GM12864 (cell line): ENCODE measurements at regions not wholly inside any gene's neighbourhood (a gene's known extent, or its start where the extent isn't known, plus 50 kb on each side); places are given as distances from the start of the nearest gene placed in this dataset.
A peak's percentile ranks its signal among the peaks of the same experiment; 100 is the strongest.
"Not testable (repeated sequence)": the region's sequence is repeated elsewhere in the genome, so short reads cannot be mapped to it uniquely, and the experiment has no call there.

ENCODE experiments used
- DNase-seq: peaks from one replicate; pipeline ENCODE4 v3.0.0-alpha.2; 2011; ENCODE audit warnings: low read depth
- H3K4me3 ChIP-seq: 2 replicates; pipeline ENCODE4 v1.5.1; 2011; ENCODE audit warnings: mild to moderate bottlenecking, low read depth, low read length, control low read depth
- TF ChIP-seq, protein P1 (sequence below): IDR thresholded peaks from 2 replicates; pipeline ENCODE4 v1.5.1; 2011; ENCODE audit warnings: low read depth, mild to moderate bottlenecking, moderate library complexity, low read length, control low read depth, inconsistent platforms; ENCODE audit errors: missing control alignments

GRCh38 chr5:155699385-155699784, 627.6 kb upstream of the SGCD start:
- TF ChIP-seq, protein P1, sequence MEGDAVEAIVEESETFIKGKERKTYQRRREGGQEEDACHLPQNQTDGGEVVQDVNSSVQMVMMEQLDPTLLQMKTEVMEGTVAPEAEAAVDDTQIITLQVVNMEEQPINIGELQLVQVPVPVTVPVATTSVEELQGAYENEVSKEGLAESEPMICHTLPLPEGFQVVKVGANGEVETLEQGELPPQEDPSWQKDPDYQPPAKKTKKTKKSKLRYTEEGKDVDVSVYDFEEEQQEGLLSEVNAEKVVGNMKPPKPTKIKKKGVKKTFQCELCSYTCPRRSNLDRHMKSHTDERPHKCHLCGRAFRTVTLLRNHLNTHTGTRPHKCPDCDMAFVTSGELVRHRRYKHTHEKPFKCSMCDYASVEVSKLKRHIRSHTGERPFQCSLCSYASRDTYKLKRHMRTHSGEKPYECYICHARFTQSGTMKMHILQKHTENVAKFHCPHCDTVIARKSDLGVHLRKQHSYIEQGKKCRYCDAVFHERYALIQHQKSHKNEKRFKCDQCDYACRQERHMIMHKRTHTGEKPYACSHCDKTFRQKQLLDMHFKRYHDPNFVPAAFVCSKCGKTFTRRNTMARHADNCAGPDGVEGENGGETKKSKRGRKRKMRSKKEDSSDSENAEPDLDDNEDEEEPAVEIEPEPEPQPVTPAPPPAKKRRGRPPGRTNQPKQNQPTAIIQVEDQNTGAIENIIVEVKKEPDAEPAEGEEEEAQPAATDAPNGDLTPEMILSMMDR, result no peak
- DNase-seq, result no peak
- H3K4me3 ChIP-seq, result no peak overlapping the region

DNA sequence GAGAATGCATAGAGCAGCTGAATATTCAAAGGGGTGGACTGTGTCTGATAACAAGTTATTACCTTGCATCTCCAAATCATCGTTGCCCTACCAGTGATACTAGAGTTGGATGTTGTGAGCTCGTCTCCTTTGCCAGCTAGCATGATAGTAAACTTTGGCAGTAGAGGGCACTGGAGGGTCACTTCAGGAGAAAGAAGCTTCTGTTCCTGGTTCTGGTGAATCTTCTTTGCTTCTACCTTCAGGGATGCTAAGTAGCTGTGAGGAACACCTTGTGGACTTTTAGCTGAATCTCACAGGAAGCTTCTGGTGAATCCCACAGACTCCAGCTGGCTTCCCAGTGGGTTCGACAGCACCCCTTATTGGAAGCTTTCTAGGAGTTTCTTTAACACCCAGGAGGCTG, 626.6 kb upstream of the SGCD start:
- TF ChIP-seq, protein P1, result peak; percentile 37
- DNase-seq, result no peak
- no peak overlapping the region for H3K4me3 ChIP-seq

DNA sequence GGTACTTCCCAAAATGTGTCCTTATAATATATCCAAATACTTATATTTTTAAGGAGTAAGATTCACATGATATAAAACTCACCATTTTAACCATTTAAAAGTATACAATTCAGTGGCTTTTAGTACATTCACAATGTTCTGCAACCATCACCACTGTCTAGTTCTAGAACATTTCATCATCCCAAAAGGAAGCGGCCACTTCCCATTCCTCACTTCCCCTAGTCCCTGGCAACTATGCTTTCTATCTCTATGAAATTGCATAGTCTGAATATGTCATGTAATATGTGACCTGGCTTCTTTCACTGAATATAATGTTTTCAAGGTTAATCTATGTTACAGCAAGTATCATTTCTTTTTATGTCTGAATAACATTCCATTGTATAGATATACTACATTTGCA, 615.1 kb upstream of the SGCD start:
- TF ChIP-seq, protein P1, result no peak
- H3K4me3 ChIP-seq, result no peak overlapping the region
- no peak for DNase-seq

DNA sequence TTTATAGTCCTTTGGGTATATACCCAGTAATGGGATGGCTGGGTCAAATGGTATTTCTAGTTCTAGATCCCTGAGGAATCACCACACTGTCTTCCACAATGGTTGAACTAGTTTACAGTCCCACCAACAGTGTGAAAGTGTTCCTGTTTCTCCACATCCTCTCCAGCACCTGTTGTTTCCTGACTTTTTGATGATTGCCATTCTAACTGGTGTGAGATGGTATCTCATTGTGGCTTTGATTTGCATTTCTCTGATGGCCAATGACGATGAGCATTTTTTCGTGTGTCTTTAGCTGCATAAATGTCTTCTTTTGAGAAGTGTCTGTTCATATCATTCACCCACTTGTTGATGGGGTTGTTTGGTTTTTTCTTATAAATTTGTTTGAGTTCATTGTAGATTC, 612.5 kb upstream of the SGCD start:
- not testable (repeated sequence) for DNase-seq, H3K4me3 ChIP-seq

- no peak for DNase-seq
- TF ChIP-seq, protein P1, result no peak
Observed at GRCh38 chr5:155726267-155726666, 600.7 kb upstream of the SGCD start.

GRCh38 chr5:155727512-155728145, 599.3 kb upstream of the SGCD start:
- no peak for DNase-seq
- TF ChIP-seq, protein P1, result no peak
- H3K4me3 ChIP-seq, result no peak overlapping the region

More at GRCh38 chr5:155726267-155726666, 600.7 kb upstream of the SGCD start:
- H3K4me3 ChIP-seq, result no peak overlapping the region

DNA sequence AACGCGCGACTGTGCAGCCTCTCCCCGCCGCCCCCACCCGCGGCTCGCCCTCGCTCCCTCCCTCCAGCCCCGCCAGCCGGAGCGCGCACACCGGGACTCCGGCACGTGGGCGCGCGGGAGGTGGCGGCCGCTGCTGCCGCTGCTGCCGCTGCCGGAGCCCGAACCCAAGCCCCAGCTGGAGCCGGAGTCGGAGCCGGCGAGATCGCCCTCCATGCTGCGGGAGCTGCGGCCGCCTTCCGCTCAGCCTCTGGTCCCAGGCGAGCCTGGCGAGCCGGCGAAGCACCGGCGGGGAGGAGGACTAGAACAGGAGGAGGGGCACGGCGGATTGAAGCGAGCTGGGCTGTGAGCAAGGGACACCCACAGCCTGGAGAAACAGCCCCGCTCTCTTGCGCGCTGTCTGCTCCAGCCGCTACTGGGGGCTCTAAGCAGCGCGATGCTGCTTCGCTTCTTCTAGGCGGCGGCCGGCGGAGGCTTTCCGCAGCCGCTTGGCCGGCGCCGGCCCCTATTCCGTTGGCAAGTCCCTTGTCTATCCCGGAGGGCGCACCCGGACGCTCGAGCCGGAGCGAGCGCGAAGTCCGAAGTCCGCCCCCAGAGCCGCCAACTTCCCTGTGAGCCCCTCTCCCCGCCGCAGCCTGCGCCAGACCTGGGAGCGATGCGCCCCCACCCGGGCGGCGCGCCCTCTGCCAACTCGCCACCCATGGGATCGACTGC, 598.7 kb upstream of the SGCD start:
- DNase-seq, result no peak
- TF ChIP-seq, protein P1, result no peak
- H3K4me3 ChIP-seq, result no peak overlapping the region
